Osteocyte (in vitro differentiated cells): ENCODE measurements at regions not wholly inside any gene's neighbourhood (a gene's known extent, or its start where the extent isn't known, plus 50 kb on each side); places are given as distances from the start of the nearest gene placed in this dataset.

ENCODE experiments used
- DNase-seq: peaks from one replicate; pipeline ENCODE4 v3.0.0; 2021; ENCODE audit warnings: mixed read lengths; ENCODE audit not compliant: unreplicated experiment; ENCODE audit errors: extremely low spot score
- H3K27ac Mint-ChIP-seq: one replicate; pipeline ENCODE4 v1.8.0; 2021; ENCODE audit warnings: mild to moderate bottlenecking, mixed read lengths; ENCODE audit not compliant: unreplicated experiment
- H3K27me3 Mint-ChIP-seq: one replicate; pipeline ENCODE4 v1.8.0; 2021; ENCODE audit warnings: mixed read lengths; ENCODE audit not compliant: unreplicated experiment
- H3K36me3 Mint-ChIP-seq: one replicate; pipeline ENCODE4 v1.8.0; 2021; ENCODE audit warnings: mixed read lengths; ENCODE audit not compliant: unreplicated experiment
- H3K4me1 Mint-ChIP-seq: one replicate; pipeline ENCODE4 v1.8.0; 2021; ENCODE audit warnings: mixed read lengths; ENCODE audit not compliant: unreplicated experiment
- H3K4me3 Mint-ChIP-seq: one replicate; pipeline ENCODE4 v1.8.0; 2021; ENCODE audit warnings: mild to moderate bottlenecking, moderate library complexity, mixed read lengths; ENCODE audit not compliant: unreplicated experiment
- H3K9me3 Mint-ChIP-seq: one replicate; pipeline ENCODE4 v1.8.0; 2021; ENCODE audit warnings: mixed read lengths; ENCODE audit not compliant: unreplicated experiment
- CTCF ChIP-seq: fragments of 200-600 bp; sonication (generic); IDR thresholded peaks from 2 replicates; pipeline ENCODE4 v1.5.0; 2021; ENCODE audit warnings: antibody characterized with exemption, mild to moderate bottlenecking, moderate library complexity

GRCh38 chr10:128751284-128751683, 625.1 kb upstream of the MKI67 start:
- Mint-ChIP-seq H3K36me3 (no peaks in the 10 kb centered on the region), H3K4me1 (no peaks in the 10 kb centered on the region), H3K4me3 (no peak overlapping the region), H3K27me3 (no peaks in the 10 kb centered on the region), H3K9me3 (peaks cover 29% of the 10 kb centered on the region), H3K27ac (no peak overlapping the region)
- no peak for DNase-seq
- TF ChIP-seq CTCF: no peak

GRCh38 chr10:128751851-128752250, 625.6 kb upstream of the MKI67 start:
- Mint-ChIP-seq H3K27me3 (no peaks in the 10 kb centered on the region), H3K9me3 (peaks cover 29% of the 10 kb centered on the region), H3K36me3 (no peaks in the 10 kb centered on the region), H3K27ac (no peak overlapping the region), H3K4me3 (no peak overlapping the region), H3K4me1 (no peaks in the 10 kb centered on the region)
- TF ChIP-seq CTCF: no peak
- no peak for DNase-seq

- TF ChIP-seq CTCF: no peak
- no peaks in the 10 kb centered on the region for H3K4me1 Mint-ChIP-seq
- H3K36me3 Mint-ChIP-seq: no peaks in the 10 kb centered on the region
- peaks cover 14% of the 10 kb centered on the region for H3K9me3 Mint-ChIP-seq
- H3K27me3 Mint-ChIP-seq: no peaks in the 10 kb centered on the region
- DNase-seq: no peak
- no peak overlapping the region for H3K4me3 Mint-ChIP-seq
- H3K27ac Mint-ChIP-seq: no peak overlapping the region
Measured at GRCh38 chr10:128759174-128759573, 633.0 kb upstream of the MKI67 start.

- no peaks in the 10 kb centered on the region for H3K4me1 Mint-ChIP-seq
- no peaks in the 10 kb centered on the region for H3K36me3 Mint-ChIP-seq
- no peak overlapping the region for H3K4me3 Mint-ChIP-seq
- H3K27me3 Mint-ChIP-seq: no peaks in the 10 kb centered on the region
- H3K27ac Mint-ChIP-seq: no peak overlapping the region
- no peak for TF ChIP-seq CTCF
- DNase-seq: no peak
- H3K9me3 Mint-ChIP-seq: peaks cover 29% of the 10 kb centered on the region
Measured at GRCh38 chr10:128763588-128763987, 637.4 kb upstream of the MKI67 start.

- no peak for TF ChIP-seq CTCF
- H3K9me3 Mint-ChIP-seq: peaks cover 29% of the 10 kb centered on the region
- no peaks in the 10 kb centered on the region for H3K27me3 Mint-ChIP-seq
- peak; percentile 74 for DNase-seq
- H3K4me3 Mint-ChIP-seq: no peak overlapping the region
- no peak overlapping the region for H3K27ac Mint-ChIP-seq
- no peaks in the 10 kb centered on the region for H3K36me3 Mint-ChIP-seq
- H3K4me1 Mint-ChIP-seq: no peaks in the 10 kb centered on the region
Measured at GRCh38 chr10:128764190-128764589, 638.0 kb upstream of the MKI67 start.
